HEK293T (cell line): ENCODE measurements at regions not wholly inside any gene's neighbourhood (a gene's known extent, or its start where the extent isn't known, plus 50 kb on each side); places are given as distances from the start of the nearest gene placed in this dataset.

ENCODE experiments used
- CTCF ChIA-PET: fragments of 350-600 bp; formaldehyde crosslinking; extraction: SDS; loops from one replicate; lab custom pipeline; 2021; ENCODE audit warnings: antibody characterized with exemption, inconsistent platforms; lab: Yijun Ruan, JAX
- POLR2A ChIA-PET: fragments of 350-600 bp; formaldehyde crosslinking; extraction: SDS; loops from one replicate; lab custom pipeline; 2020; ENCODE audit warnings: antibody characterized with exemption, inconsistent platforms; lab: Yijun Ruan, JAX
- DNase-seq: peaks from one replicate; pipeline ENCODE4 v3.0.0; 2012; ENCODE audit warnings: mixed read lengths; ENCODE audit errors: extremely low spot score
- ARNT ChIP-seq: fragments of 450-650 bp; IDR thresholded peaks from 2 replicates; pipeline ENCODE4 v1.6.1; 2017; ENCODE audit warnings: mild to moderate bottlenecking
- BHLHE40 ChIP-seq: fragments of 450-650 bp; IDR thresholded peaks from 2 replicates; pipeline ENCODE4 v1.6.1; 2016; ENCODE audit warnings: mild to moderate bottlenecking, moderate library complexity, borderline replicate concordance
- CTBP1 ChIP-seq: fragments of 450-650 bp; IDR thresholded peaks from 2 replicates; pipeline ENCODE4 v1.6.1; 2016; ENCODE audit warnings: borderline replicate concordance
- ELF4 ChIP-seq: fragments of 450-650 bp; IDR thresholded peaks from 2 replicates; pipeline ENCODE4 v1.6.1; 2017; ENCODE audit warnings: antibody characterized with exemption
- FOXA1 ChIP-seq: fragments of 450-650 bp; IDR thresholded peaks from 2 replicates; pipeline ENCODE4 v1.6.1; 2016; ENCODE audit warnings: mild to moderate bottlenecking
- FOXK2 ChIP-seq: fragments of 450-650 bp; IDR thresholded peaks from 2 replicates; pipeline ENCODE4 v1.6.1; 2016; ENCODE audit warnings: mild to moderate bottlenecking
- FOXM1 ChIP-seq: fragments of 450-650 bp; IDR thresholded peaks from 2 replicates; pipeline ENCODE4 v1.6.1; 2017; ENCODE audit warnings: mild to moderate bottlenecking, borderline replicate concordance
- HDGF ChIP-seq: fragments of 450-650 bp; IDR thresholded peaks from 2 replicates; pipeline ENCODE4 v1.6.1; 2017; ENCODE audit warnings: antibody characterized with exemption, borderline replicate concordance
- L3MBTL2 ChIP-seq: fragments of 450-650 bp; conservative IDR thresholded peaks from 2 replicates; pipeline ENCODE4 v1.6.1; 2016; ENCODE audit warnings: mild to moderate bottlenecking
- LEF1 ChIP-seq: fragments of 450-650 bp; IDR thresholded peaks from 2 replicates; pipeline ENCODE4 v1.6.1; 2017; ENCODE audit warnings: mild to moderate bottlenecking, borderline replicate concordance
- NFRKB ChIP-seq: fragments of 450-650 bp; IDR thresholded peaks from 2 replicates; pipeline ENCODE4 v1.6.1; 2016; ENCODE audit warnings: mild to moderate bottlenecking, moderate library complexity
- SP1 ChIP-seq: fragments of 450-650 bp; IDR thresholded peaks from 2 replicates; pipeline ENCODE4 v1.6.1; 2017
- SUZ12 ChIP-seq: fragments of 450-650 bp; IDR thresholded peaks from 2 replicates; pipeline ENCODE4 v1.6.1; 2016; ENCODE audit warnings: mild to moderate bottlenecking
- TARDBP ChIP-seq: fragments of 450-650 bp; IDR thresholded peaks from 2 replicates; pipeline ENCODE4 v1.6.1; 2016
- ZNF384 ChIP-seq: fragments of 450-650 bp; IDR thresholded peaks from 2 replicates; pipeline ENCODE4 v1.6.1; 2016
- TF ChIP-seq, protein P1 (sequence below): fragments of 450-650 bp; IDR thresholded peaks from 2 replicates; pipeline ENCODE4 v1.6.1; 2016

- TF ChIP-seq NFRKB = no peak
- no peak for TF ChIP-seq L3MBTL2
- TF ChIP-seq LEF1 = no peak
- no peak for TF ChIP-seq CTBP1
- no peak for TF ChIP-seq SUZ12
- TF ChIP-seq SP1 = no peak
- no peak for DNase-seq
- ChIA-PET POLR2A (no interaction called here), CTCF (no interaction called here)
Measured at GRCh38 chr4:31682796-31683195, 962.6 kb downstream of the PCDH7 start.

DNA sequence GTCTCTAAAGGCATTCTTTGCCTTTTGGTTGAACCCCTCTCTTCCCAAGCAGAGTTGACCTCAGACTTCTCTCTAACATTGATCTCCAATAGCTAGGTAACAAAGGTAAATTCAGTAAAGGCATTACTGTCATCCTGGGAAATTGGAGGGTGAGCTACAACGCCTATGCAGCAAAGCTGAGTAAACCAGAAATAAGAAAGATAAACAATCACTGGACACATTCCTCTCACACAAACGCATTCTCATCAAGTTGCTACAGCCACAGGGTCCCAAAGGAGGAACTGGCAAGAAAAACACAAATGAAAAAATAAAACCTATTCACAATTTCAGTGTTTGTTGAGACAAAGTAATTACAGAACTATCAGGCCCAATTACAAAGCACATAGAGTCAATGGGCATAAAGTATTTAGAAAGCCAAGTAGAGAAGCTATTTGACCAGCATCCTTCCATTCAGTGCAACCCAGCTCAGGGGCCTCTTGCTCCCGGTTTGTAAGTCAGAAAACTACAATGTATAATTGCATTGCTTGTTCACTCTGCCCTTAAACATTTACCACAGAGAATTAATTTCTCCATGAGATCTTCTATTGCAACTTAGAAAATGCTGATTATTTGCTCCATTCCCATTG is 967.7 kb downstream of the PCDH7 start:
- CTCF ChIA-PET = no interaction called here
- DNase-seq = no peak
- POLR2A ChIA-PET = no interaction called here
- no peak for TF ChIP-seq L3MBTL2
- no peak for TF ChIP-seq FOXA1
- TF ChIP-seq, protein P1, sequence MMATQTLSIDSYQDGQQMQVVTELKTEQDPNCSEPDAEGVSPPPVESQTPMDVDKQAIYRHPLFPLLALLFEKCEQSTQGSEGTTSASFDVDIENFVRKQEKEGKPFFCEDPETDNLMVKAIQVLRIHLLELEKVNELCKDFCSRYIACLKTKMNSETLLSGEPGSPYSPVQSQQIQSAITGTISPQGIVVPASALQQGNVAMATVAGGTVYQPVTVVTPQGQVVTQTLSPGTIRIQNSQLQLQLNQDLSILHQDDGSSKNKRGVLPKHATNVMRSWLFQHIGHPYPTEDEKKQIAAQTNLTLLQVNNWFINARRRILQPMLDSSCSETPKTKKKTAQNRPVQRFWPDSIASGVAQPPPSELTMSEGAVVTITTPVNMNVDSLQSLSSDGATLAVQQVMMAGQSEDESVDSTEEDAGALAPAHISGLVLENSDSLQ = no peak
- no peak for TF ChIP-seq NFRKB
- no peak for TF ChIP-seq FOXK2
- TF ChIP-seq SUZ12 = no peak
- no peak for TF ChIP-seq BHLHE40
- TF ChIP-seq HDGF = no peak
- no peak for TF ChIP-seq SP1
- TF ChIP-seq ARNT = no peak
- no peak for TF ChIP-seq CTBP1
- TF ChIP-seq LEF1 = no peak
- no peak for TF ChIP-seq ZNF384
- TF ChIP-seq TARDBP = no peak
- TF ChIP-seq ELF4 = no peak
- TF ChIP-seq FOXM1 = no peak

- DNase-seq = no peak
- TF ChIP-seq ZNF384 (no peak), BHLHE40 (no peak), FOXK2 (no peak), ARNT (no peak), FOXM1 (no peak), HDGF (no peak), FOXA1 (no peak), SP1 (no peak), NFRKB (no peak), SUZ12 (no peak), TARDBP (no peak), L3MBTL2 (no peak), LEF1 (no peak), ELF4 (no peak), CTBP1 (no peak)
- TF ChIP-seq, protein P1 = no peak
- POLR2A ChIA-PET = no interaction called here
- CTCF ChIA-PET = no interaction called here
Measured at GRCh38 chr4:31692399-31692940, 972.3 kb downstream of the PCDH7 start.

GRCh38 chr4:31701256-31701655 is 981.1 kb downstream of the PCDH7 start:
- TF ChIP-seq, protein P1 = no peak
- TF ChIP-seq FOXA1 (no peak), LEF1 (no peak), BHLHE40 (no peak), ZNF384 (no peak)
- POLR2A ChIA-PET = no interaction called here
- CTCF ChIA-PET = no interaction called here
- no peak for DNase-seq

DNA sequence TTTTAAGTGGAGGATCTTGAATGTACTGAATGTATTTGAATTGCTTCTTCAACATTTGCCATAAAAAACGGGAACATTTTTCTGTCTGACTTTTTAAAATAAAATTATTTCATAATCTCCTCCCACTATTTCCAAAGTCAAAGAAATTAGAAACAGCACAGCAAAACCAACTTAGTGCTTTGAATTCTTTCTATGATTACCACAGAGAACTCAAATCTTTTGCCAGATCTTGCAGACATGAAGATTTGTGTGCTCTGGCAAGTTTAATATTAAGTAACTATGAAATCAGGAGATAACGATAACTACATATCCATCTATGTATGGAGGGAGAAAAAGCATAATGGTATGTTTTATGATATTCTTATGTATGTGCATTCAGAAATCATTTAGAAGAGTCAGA is 982.2 kb downstream of the PCDH7 start:
- ChIA-PET POLR2A (no interaction called here), CTCF (no interaction called here)
- TF ChIP-seq ELF4 = no peak
- TF ChIP-seq ZNF384 = no peak

GRCh38 chr4:31714238-31714637 is 994.1 kb downstream of the PCDH7 start:
- CTCF ChIA-PET = no interaction called here
- DNase-seq = no peak
- POLR2A ChIA-PET = no interaction called here
- no peak for TF ChIP-seq LEF1
- TF ChIP-seq ELF4 = no peak
- no peak for TF ChIP-seq SUZ12
- TF ChIP-seq ARNT = no peak
- no peak for TF ChIP-seq L3MBTL2
- TF ChIP-seq SP1 = no peak
- TF ChIP-seq FOXM1 = no peak
- no peak for TF ChIP-seq FOXK2
- TF ChIP-seq, protein P1 = no peak
- no peak for TF ChIP-seq CTBP1
- TF ChIP-seq BHLHE40 = no peak
- TF ChIP-seq ZNF384 = no peak
- TF ChIP-seq FOXA1 = no peak
- TF ChIP-seq HDGF = no peak
- TF ChIP-seq NFRKB = no peak
- no peak for TF ChIP-seq TARDBP

More for the DNA sequence above, 982.2 kb downstream of the PCDH7 start:
- DNase-seq = no peak
